ENCODE measurements at regions not wholly inside any gene's neighbourhood (a gene's known extent, or its start where the extent isn't known, plus 50 kb on each side); places are given as distances from the start of the nearest gene placed in this dataset.

GRCh38 chr5:116865651-116866050 is 291.0 kb upstream of the SEMA6A start:
- FAIRE-seq (no peak), DNase-seq (ENCODE audit: low read depth) (no peak)
- TF ChIP-seq CTCF (IDR thresholded peaks at IDR 0.05; ENCODE audit: insufficient read depth, low read length, severe bottlenecking), result no peak
- Histone ChIP-seq H3K4me3 (ENCODE audit: low read depth, low read length) (no peak overlapping the region), H3K36me3 (ENCODE audit: control insufficient read depth, insufficient read depth, low read length) (no peaks in the 10 kb centered on the region), H3K27me3 (ENCODE audit: control insufficient read depth, insufficient read depth, low read length) (no peaks in the 10 kb centered on the region)

GRCh38 chr5:116864838-116865190 is 290.2 kb upstream of the SEMA6A start:
- H3K4me3 ChIP-seq (ENCODE audit: low read depth, low read length), result no peak overlapping the region
- no peaks in the 10 kb centered on the region for H3K36me3 ChIP-seq (ENCODE audit: control insufficient read depth, insufficient read depth, low read length)
- no peak for TF ChIP-seq CTCF (IDR thresholded peaks at IDR 0.05; ENCODE audit: insufficient read depth, low read length, severe bottlenecking)
- FAIRE-seq (no peak), DNase-seq (ENCODE audit: low read depth) (no peak)
- no peaks in the 10 kb centered on the region for H3K27me3 ChIP-seq (ENCODE audit: control insufficient read depth, insufficient read depth, low read length)

GRCh38 chr5:116864157-116864837 is 289.7 kb upstream of the SEMA6A start:
- H3K4me3 ChIP-seq (ENCODE audit: low read depth, low read length), result no peak overlapping the region
- no peaks in the 10 kb centered on the region for H3K27me3 ChIP-seq (ENCODE audit: control insufficient read depth, insufficient read depth, low read length)
- no peak for FAIRE-seq
- no peak for TF ChIP-seq CTCF (IDR thresholded peaks at IDR 0.05; ENCODE audit: insufficient read depth, low read length, severe bottlenecking)
- DNase-seq (ENCODE audit: low read depth), result no peak
- no peaks in the 10 kb centered on the region for H3K36me3 ChIP-seq (ENCODE audit: control insufficient read depth, insufficient read depth, low read length)

GRCh38 chr5:116862632-116863455 is 288.2 kb upstream of the SEMA6A start:
- H3K27me3 ChIP-seq (ENCODE audit: control insufficient read depth, insufficient read depth, low read length), result no peaks in the 10 kb centered on the region
- FAIRE-seq, result no peak
- no peak for TF ChIP-seq CTCF (IDR thresholded peaks at IDR 0.05; ENCODE audit: insufficient read depth, low read length, severe bottlenecking)
- H3K4me3 ChIP-seq (ENCODE audit: low read depth, low read length), result no peak overlapping the region
- DNase-seq (ENCODE audit: low read depth), result no peak
- H3K36me3 ChIP-seq (ENCODE audit: control insufficient read depth, insufficient read depth, low read length), result no peaks in the 10 kb centered on the region

GRCh38 chr5:116861666-116862065 is 287.0 kb upstream of the SEMA6A start:
- DNase-seq (ENCODE audit: low read depth), result peak; percentile 2

More at GRCh38 chr5:116861666-116862065, 287.0 kb upstream of the SEMA6A start:
- no peak for TF ChIP-seq CTCF (IDR thresholded peaks at IDR 0.05; ENCODE audit: insufficient read depth, low read length, severe bottlenecking)
- no peak for FAIRE-seq
- Histone ChIP-seq H3K4me3 (ENCODE audit: low read depth, low read length) (no peak overlapping the region), H3K27me3 (ENCODE audit: control insufficient read depth, insufficient read depth, low read length) (no peaks in the 10 kb centered on the region), H3K36me3 (ENCODE audit: control insufficient read depth, insufficient read depth, low read length) (no peaks in the 10 kb centered on the region)

All from bronchial epithelial cell (primary cell).